ENCODE measurements at regions not wholly inside any gene's neighbourhood (a gene's known extent, or its start where the extent isn't known, plus 50 kb on each side); places are given as distances from the start of the nearest gene placed in this dataset.
"Not testable (repeated sequence)": the region's sequence is repeated elsewhere in the genome, so short reads cannot be mapped to it uniquely, and the experiment has no call there.

DNA sequence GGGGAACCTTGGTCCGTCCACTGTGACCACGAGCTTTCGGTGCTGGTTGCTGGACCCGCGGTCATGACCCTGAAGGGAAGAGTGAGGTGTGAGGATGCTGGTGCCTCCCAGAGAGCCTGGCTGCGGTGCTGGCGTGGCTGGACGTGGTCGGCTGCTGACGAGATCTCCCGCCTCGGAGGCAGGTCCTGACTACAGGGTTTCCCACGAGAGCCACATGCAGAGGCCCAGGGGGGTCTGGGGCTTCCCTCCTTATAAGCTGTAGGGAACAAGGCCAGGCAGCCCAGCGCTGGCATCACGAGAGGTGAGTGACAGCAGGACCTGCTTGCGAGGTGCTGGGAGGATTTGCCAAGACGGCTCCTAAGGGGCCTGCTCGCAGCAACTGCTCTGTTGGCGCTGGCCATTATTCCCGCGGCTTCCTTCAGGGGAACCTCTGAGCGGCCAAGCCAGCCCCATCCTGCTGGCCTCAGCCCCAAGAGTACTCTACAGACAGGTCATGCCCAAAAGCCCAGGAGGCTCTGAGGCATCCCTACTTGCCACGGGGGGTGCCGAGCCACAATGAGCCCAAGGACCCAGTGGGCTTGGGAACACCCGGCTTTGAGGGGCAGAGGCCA lies 134.8 kb downstream of the FOXL1 start:
- no peak for DNase-seq (ENCODE audit: low read depth, low spot score)

DNA sequence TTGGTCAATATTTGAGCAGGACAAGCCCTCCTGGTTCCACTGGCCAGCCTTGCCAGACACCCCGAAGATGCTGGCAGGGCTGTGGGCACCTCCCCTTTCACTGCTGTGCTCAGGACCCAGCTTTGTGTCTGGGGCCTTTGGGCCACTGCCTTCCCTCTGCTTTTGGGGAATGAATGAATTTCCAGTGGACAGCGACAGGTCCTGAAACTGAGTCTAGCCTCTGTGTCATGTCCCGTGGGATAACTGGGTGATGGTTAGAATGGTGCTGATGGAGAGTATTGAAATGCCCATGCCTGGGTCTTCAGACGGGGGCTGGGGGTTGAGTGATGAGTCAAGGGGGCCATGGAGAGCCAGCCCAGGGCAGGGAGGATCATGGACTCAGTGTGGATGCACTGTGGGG lies 135.8 kb downstream of the FOXL1 start:
- DNase-seq (ENCODE audit: low read depth, low spot score) = peak; percentile 41

DNA sequence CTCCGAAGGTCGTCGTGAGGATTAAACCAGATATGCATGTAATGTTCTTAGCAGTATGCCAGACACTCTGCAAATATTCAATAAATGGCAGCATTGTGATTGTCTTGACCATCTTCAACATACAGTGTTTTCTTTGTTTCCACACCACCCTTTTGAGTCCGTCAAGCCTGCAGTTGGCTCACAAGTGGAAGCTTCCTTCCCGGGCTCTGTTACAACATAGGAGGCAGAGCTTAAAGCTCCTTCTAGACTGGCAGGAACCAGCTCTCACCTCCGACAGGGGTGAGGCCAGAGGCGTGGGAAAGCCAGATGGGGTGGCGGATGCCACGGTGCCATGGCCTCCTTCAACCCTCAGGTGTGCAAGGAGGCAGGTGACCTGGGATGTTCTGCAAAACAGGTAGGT lies 138.3 kb downstream of the FOXL1 start:
- no peak for DNase-seq (ENCODE audit: low read depth, low spot score)

DNA sequence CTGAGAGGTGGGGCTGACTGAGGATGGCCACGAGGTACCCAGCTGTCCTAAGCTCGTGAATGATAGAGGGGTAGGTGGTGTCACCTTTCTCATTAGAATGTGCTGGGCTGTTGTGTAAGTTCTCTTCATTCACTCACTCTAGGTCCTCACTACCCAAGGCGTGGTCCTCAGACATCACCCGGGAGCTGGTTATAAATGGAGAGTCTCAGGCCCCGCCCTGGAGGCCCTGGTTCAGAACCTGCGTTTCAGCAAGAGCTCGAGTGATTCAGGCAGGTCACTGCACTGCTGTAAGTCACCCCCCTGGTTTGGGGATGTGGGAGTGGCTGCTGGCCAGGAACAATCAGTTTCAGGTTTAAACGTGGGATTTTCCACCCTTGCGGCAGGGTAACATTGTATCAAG lies 139.8 kb downstream of the FOXL1 start:
- DNase-seq (ENCODE audit: low read depth, low spot score) = no peak

DNA sequence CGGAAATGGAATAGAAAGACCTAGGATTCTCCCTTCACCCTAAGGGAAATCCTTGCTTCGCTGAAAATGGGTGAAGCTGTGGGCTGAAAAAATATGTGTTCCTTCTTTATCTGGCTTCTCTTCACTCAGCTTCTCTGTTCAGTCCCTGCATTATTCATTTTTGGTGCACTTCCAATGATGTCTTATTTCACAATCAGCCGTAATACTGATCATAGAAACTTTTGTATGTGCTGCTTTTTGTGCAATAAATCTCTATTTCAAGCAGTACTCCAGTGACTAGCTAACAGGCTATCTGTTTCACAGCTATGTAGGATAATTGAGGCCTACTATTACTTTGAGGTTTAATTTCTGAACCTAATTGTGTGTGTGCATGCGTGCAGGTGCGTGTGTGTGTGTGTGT lies 144.6 kb downstream of the FOXL1 start:
- DNase-seq (ENCODE audit: low read depth, low spot score) = no peak

DNA sequence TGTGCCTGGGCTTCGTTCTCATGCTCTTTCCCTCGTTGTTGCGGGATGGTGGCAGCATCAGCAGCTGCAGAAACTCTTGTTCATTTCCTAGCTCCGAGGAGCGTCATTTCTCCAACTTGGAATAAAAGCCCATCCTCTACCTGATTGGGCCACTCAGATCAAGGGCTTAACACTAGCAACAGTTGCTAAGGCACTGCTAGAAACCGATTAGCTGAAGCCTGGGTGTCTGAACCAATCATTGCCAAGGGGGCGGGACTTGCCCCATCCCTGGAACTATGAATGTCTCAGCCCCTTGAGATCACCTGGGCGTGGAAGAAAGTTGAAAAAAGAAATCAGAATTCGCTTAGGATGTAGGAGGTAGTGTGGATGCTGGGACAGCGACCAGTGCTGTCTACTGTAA lies 145.3 kb downstream of the FOXL1 start:
- DNase-seq (ENCODE audit: low read depth, low spot score) = no peak

DNA sequence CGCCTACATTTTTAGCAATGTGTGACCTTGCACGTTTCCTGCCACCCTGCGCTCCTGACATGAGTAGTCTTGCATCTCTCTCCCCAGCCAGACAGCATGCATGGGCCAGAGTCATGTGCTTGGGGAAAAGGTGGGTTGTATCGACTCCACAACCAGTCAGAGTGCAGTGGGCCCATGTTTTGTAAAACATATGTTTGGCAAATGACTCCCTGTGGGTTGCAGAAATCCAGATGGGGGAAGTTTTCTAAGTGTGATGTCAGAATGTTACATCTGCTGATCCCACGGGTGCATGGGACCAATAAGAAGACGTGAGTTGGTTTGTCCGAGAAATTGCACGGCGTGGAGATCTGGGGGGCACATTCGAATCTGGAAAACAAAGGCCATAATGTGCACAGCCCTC lies 147.1 kb downstream of the FOXL1 start:
- no peak for DNase-seq (ENCODE audit: low read depth, low spot score)

DNA sequence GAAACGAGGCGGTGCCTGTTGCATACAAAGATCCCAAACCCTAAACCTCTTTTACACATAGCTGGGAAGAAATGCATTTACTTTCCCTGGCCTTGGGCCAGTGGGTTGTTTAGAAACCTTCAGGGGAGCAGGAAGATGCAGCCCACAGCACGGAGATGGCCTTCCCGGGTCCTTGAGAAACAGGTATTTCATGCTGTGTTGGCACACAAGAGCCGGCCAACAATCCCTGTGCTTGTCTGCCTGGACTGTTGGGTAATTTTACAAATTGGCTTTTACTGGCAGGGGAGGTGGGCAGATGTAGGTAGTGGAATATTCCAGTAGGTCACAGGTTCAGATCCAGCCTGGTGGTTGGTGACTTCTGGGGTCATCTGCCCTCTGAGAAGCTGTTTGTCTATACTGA lies 148.0 kb downstream of the FOXL1 start:
- no peak for DNase-seq (ENCODE audit: low read depth, low spot score)

DNA sequence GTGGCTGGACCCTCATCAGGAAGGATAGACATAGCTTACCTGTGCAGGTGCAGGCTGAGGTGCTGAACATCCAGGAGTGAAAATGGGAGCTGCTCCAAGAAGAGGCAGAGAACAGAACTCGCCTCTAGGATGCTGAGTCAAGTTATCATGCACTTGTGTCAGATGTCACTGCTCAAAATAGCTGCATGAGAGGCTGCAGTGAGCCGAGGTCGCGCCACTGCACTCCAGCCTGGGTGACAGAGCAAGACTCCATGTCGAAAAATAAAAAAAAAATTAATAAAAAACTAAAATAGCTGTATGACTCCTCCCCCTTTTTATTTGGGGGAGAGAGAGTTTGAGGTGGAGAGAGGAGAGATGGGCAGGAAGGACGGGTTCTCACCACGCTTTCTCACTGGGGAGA lies 148.8 kb downstream of the FOXL1 start:
- DNase-seq (ENCODE audit: low read depth, low spot score) = no peak

DNA sequence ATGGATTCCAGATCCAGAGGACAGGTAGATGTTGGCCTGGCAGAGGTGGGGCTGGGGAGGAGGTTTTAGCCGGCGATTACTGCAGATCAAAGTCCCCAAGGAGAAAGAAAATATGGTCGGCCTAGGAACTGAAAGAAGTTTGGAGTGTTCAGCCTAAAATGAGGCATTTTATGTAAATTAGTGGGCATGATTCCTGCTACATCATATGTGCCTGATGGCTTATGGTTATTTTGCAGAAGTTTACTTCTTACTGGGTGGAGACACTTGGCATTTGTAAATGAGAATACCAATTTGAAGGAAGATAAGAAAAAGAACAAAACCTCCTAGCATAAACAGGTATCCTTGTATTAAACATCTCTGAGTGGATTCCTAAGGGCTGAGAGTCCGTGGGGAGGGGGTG lies 149.3 kb downstream of the FOXL1 start:
- no peak for DNase-seq (ENCODE audit: low read depth, low spot score)

DNA sequence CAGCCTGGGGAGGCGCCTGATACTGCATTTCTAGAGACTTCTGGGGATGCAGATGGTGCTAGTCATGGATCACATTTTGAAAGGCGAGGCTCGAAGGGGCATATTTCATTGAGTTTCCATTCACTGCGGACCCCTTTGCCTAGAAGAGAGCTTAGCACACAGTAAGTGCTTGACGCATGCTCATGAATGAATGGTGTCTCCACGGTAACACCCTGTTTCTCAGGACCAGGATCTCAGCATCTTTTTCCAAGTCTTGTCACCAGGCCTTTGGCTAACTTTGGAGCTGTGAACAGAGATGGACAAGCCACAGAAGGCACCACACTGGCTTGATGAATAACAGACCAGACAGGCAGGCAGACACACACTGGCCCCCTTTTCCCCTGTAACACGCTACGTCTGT lies 151.3 kb downstream of the FOXL1 start:
- DNase-seq (ENCODE audit: low read depth, low spot score) = no peak

DNA sequence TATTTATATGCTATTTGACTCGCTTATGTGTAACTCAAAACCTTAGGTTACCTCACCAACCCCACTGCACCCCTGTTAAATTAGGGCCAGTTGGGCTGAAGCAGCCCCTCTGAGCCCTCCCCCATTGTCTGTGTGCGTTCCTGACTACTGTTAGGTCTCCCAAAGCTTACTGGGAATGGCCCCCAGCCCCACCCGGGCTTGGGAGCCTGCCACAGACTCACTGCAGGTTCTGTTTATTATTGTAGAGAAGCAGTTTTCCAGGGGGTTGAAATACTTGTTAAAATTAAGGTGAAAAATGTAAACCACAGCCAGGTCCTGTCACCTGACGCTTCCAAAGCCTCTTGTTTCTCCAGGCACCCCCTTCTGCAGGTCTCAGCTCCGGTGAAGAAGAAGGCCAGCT lies 151.7 kb downstream of the FOXL1 start:
- no peak for DNase-seq (ENCODE audit: low read depth, low spot score)

DNA sequence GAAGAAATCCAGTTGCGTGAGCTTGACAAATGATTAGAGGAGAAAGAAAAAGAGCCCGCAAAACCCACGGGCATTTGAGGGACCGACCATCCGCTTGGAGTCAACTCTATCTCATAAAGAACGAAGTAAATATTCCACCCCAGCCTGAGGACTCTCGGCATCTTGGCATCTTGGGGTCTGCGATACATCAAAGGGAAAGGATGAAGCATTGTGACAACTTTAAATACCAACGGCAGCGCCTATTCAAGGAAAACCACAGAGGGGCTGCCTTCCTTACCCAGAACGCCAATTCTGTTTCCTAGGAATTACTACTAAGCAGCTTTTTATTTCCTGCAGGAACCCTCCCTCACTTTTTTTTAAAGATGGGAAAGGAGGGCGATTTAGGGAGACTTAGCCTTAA lies 152.2 kb downstream of the FOXL1 start:
- no peak for DNase-seq (ENCODE audit: low read depth, low spot score)

DNA sequence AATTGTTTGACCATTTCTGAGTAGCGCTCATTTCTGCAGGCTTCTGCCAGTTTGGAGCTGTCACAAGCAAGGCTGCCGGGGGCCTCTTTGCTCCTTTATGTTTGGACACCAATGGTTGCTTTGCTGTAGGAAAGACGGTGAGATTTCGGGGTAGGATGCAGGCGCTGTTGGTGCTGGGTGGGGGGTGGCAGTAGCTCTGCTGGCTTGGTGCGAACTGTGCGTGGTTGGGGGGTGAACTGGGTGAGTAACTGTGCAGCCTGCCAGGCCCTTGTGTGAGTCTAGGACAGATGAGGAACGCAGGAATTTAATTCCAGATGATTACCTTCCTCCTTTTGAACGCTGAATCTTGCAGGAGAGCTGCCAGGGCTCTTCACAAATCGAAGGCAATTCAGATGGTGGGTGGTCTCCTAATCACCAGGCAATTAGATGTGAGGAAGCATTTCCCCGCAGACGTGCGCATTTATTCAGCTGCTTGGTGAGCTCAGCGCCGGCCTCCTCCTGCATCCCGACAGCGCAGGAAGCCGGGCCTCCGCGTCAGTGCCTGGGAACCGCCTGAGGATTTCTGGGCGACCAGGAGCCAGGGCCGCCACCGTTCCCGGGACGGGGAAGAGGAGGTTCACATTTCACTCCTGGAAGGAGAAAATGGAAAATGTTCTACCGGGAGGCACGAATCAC lies 154.4 kb downstream of the FOXL1 start:
- DNase-seq (ENCODE audit: low read depth, low spot score) = peak; percentile 79

DNA sequence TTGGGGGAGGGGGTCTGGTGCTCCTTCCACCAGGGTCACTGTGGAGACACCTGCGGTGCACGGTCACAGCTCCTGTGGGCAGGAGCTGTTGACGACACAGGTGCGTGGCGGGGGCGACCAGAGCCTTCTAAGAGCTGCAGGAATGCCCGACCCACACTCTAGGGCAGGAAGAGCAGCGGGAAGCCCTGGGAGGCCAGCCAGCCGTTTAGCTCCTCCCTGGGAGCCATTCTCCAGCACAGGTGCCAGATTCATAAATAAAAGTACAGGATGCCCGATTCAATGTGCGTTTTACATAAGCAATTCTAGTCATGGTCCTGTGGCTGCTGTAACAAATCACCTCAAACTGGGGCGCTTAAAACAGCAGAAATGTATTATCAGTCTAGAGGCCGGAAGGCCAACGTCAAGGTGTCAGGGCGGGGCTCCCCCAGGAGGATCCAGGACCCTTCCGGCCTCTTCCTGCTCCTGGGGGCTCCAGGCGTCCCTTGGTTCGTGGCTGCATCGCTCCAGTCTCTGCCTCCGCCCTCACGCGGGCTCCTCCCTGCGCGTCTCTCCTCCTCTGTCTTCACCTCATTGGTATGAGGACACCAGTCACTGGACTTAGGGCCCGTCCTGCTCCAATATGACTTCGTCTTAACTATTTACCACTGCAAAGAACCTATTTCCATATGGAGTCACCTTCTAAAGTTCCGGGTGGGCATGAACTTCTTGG lies 155.4 kb downstream of the FOXL1 start:
- DNase-seq (ENCODE audit: low read depth, low spot score) = peak; percentile 35

DNA sequence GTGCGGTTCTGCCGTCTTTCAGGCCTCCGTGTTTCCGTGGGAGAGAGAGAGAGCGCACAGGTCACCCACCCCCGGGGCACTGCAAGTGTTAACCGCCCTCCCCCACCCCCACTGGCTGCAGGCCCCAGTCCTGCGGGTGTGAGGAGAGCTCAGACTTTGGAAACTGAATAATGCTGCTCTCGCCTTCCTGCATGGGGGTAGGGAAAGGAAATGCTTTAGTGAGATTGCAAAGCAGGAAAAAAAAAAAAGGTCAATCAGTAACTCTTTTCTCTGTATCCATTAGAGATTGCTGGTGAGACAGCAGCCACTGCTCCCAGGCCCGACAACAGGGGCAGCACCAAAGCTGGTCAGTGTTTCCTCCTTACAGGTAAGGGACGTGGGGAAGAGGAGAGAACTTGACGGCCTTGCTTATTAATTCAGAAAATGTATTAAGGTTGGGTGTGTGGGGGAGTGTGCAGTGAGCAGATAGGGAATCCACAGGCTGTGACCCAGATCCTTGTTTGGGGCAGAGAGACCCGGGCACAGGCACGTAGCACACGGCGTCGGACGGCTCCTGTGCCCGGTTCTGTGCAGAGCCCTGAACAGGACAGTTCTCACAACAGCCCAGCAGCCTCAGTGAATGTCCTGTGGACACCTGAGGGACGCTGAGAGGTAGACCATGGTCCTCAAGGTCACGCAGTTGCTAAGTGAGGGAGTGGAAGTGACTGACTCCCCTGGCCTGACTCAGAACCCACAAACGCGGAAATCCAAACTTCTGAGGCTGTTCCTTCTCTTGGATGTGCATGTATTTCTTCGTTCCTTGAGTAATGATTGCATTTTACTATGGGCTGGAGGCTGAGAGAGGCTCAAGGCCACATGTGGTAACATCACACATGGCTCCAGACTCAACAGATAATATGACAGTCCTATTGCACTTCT lies 156.5 kb downstream of the FOXL1 start:
- DNase-seq (ENCODE audit: low read depth, low spot score) = no peak

DNA sequence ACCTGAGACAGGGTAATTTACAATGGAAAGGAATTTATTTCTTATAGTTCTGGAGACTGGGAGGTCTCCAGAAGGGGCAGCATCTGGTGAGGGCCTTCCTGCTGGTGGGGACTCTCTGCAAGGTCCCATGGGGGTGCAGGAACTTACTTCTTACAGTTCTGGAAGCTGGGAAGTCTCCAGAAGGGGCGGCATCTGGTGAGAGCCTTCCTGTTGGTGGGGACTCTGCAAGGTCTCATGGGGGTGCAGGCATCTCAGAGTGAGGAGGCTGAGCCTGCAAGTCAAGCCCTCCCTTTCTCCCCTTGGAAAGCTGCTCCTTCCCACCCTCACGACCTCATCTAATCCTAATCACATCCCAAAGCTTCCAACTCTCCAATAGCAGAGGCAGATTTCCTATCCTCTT lies 157.4 kb downstream of the FOXL1 start:
- no peak for DNase-seq (ENCODE audit: low read depth, low spot score)

DNA sequence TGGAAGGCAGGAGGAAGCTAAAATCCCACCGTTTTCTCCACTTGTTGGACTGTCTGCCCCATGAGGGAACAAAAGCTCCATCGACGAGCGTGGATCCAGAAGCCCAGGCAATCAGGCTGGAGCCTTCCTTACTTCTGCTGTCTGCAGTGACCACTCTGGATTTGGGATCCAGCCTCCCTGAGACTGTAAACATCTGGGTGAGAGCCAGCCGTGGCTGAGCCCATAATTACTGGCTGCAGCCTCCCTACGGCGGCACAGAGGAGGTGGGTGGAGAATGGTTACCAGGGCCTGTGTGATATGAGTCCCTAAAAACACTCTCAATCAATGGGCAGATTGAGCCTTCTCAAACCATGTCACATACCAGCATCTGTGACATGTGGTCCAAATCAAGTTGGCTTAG lies 158.2 kb downstream of the FOXL1 start:
- DNase-seq (ENCODE audit: low read depth, low spot score) = no peak

DNA sequence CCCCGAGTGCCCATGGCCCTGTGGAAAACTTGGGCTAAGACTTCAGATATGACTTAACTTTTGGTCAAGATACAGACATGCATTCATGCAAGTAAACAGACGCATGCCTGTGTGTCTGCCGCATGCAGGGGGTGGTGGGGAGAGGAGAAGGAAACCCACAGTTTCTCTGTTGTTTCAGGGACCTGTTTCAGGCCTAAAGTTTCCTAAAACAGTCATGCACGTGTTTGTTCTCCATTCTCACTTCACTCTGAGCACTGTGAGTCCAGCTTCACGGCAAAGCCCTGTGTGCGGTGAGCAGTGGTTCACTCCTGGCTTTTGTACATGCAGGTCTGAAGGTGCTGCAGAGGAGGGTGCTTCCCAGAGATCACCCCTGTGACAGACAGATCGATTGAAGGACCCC lies 158.7 kb downstream of the FOXL1 start:
- DNase-seq (ENCODE audit: low read depth, low spot score) = no peak

DNA sequence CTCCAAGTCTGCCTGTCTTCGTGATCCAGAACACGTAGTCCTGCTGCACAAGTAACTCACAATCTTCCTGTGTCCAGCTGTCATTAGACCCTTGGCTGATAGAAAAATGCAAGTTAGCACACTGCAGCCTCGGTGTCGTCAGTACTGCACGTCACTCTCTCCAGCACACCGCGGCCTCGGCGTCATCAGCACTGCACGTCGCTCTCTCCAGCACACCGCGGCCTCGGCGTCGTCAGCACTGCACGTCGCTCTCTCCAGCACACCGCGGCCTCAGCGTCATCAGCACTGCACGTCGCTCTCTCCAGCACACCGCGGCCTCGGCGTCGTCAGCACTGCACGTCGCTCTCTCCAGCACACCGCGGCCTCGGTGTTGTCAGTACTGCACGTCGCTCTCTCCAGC lies 160.0 kb downstream of the FOXL1 start:
- not testable (repeated sequence) for DNase-seq (ENCODE audit: low read depth, low spot score)

DNA sequence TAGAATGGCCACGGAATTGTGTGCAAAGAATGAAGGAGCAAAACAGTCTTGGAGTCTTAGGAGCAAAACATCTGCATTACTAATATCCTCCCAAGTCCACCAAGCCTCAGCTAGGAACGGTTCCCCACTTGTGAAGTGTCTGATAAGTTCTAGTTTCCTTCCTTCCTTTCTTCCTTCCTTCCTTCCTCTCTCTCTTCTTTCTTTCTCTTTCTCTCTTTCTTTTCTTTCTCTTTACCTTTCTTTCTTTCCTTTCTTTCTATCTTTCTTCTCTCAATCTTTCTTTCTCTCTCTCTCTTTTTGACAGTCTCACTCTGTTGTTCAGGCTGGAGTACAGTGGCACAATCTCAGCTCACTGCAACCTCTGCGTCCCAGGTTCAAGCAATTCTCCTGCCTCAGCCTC lies 160.8 kb downstream of the FOXL1 start:
- DNase-seq (ENCODE audit: low read depth, low spot score) = no peak

DNA sequence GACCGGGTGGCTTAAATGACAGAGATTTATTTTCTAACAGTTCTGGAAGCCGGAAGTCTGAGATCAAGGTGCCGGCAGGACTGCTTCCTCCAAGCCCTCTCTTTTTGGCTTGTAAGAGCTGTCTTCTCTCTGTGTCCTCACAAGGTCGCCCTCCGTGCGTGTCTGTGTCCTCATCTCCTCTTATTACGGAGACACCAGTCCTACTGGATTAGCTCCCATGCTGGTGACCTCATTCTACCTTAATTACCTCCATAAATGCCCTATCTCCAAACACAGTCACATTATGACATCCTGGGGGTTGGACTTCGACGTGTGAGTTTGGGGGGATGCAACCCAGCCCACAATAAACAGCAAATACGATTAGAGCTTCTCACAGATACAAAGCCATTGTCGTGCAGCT lies 161.5 kb downstream of the FOXL1 start:
- DNase-seq (ENCODE audit: low read depth, low spot score) = no peak

Measured in astrocyte of the hippocampus (primary cell).